ENCODE measurements at regions not wholly inside any gene's neighbourhood (a gene's known extent, or its start where the extent isn't known, plus 50 kb on each side); places are given as distances from the start of the nearest gene placed in this dataset.
"Not testable (repeated sequence)": the region's sequence is repeated elsewhere in the genome, so short reads cannot be mapped to it uniquely, and the experiment has no call there.

- TF ChIP-seq POLR2AphosphoS5, CTCF, POLR2A (IDR thresholded peaks at IDR 0.05): not testable (repeated sequence)
Measured at GRCh38 chrY:10657120-10657519, 1129.4 kb downstream of the TSPY10 start.

All from gastroesophageal sphincter (tissue), 3 donors.